OCI-LY3 (cell line): ENCODE measurements at regions not wholly inside any gene's neighbourhood (a gene's known extent, or its start where the extent isn't known, plus 50 kb on each side); places are given as distances from the start of the nearest gene placed in this dataset.

Source experiments
- H2AFZ ChIP-seq: fragments of 200-600, 300-600 bp; shearing (Covaris generic); 2 replicates; pipeline ENCODE4 v1.6.0; 2014; ENCODE audit warnings: antibody characterized with exemption, low read depth, low read length
- H3K27ac ChIP-seq: fragments of 200-600, 300-600 bp; sonication (generic); 2 replicates; pipeline ENCODE4 v1.5.1; 2014; ENCODE audit warnings: mild to moderate bottlenecking, low read length, moderate library complexity, mixed read lengths
- H3K27me3 ChIP-seq: fragments of 200-600, 300-600 bp; sonication (generic); 2 replicates; pipeline ENCODE4 v1.6.1; 2014; ENCODE audit warnings: low read depth, low read length, mixed read lengths
- H3K36me3 ChIP-seq: fragments of 200-600, 300-600 bp; sonication (generic); replicated peaks from 2 replicates; pipeline ENCODE3; 2014; ENCODE audit warnings: low read depth, low read length, mixed read lengths
- H3K4me1 ChIP-seq: fragments of 300-600, 200-600 bp; sonication (generic); 2 replicates; pipeline ENCODE4 v1.6.1; 2014; ENCODE audit warnings: low read length, mixed read lengths
- H3K4me2 ChIP-seq: fragments of 200-600, 300-600 bp; sonication (generic); 2 replicates; pipeline ENCODE4 v1.6.1; 2014; ENCODE audit warnings: low read length, mixed read lengths
- H3K4me3 ChIP-seq: fragments of 300-600, 200-600 bp; sonication (generic); 2 replicates; pipeline ENCODE4 v1.5.1; 2014; ENCODE audit warnings: antibody characterized with exemption, mild to moderate bottlenecking, low read length, moderate library complexity
- H3K79me2 ChIP-seq: fragments of 300-600, 200-600 bp; shearing (Covaris generic); 2 replicates; pipeline ENCODE4 v1.6.1; 2014; ENCODE audit warnings: mild to moderate bottlenecking, low read length, mixed read lengths
- H3K9ac ChIP-seq: fragments of 300-600, 200-600 bp; shearing (Covaris generic); 2 replicates; pipeline ENCODE4 v1.6.0; 2014; ENCODE audit warnings: mild to moderate bottlenecking, low read length, moderate library complexity
- H3K9me3 ChIP-seq: fragments of 200-600, 300-600 bp; shearing (Covaris generic); 2 replicates; pipeline ENCODE4 v1.6.1; 2014; ENCODE audit warnings: low read length, mixed read lengths; ENCODE audit not compliant: insufficient read depth
- H4K20me1 ChIP-seq: fragments of 200-600, 300-600 bp; sonication (generic); 2 replicates; pipeline ENCODE4 v1.6.1; 2016; ENCODE audit warnings: low read length, mixed read lengths; ENCODE audit not compliant: insufficient read depth
- EZH2phosphoT487 ChIP-seq: fragments of 200-600 bp; shearing (Covaris generic); IDR thresholded peaks from 2 replicates; pipeline ENCODE4 v1.6.1; 2018; ENCODE audit warnings: antibody characterized with exemption, mixed run types, low read depth
- TF ChIP-seq, protein P1 (sequence below): fragments of 200-600, 300-600 bp; sonication (generic); IDR thresholded peaks from 2 replicates; pipeline ENCODE4 v1.5.1; 2014; ENCODE audit warnings: antibody characterized with exemption, low read length, low read depth

DNA sequence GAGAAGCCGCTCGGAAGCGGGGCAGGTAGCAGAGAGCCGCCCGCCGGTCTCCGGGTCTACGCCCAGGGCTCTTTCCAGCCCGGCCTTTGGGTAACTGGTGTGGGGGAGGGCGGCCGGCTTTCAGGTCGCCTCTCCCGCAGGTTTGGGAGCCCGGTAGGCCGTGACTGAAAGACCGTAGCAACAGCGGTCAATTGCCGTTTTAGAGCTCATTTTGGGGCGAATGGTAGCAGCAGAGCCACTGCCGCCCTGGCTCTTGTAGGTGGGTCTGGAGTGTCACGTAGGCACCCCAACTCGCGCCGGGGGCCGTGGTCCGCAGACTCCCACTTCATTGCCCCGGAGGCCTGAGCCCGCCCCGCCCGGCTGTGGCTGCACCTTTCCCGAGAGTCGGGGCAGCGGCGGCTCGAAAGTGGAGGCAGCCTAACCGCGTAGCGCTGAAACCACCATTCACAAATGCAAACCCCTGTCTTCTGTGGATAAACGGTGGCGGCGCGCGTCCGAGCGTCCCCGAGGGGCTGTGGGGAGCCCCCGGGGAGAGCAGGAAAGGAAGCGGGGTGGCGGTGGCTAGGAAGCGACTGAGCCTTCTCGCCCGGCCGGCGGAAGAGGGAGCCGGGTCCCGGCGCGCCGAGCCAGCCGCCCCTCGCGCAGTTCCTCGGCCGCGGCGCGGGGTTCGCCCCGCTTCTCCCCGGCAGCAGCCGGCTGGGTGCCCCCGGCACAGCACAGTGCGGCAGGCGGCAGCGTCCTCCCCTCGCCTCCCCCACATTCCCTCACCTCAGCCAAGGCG, 2185.1 kb upstream of the TENM3 start:
- no peak for TF ChIP-seq EZH2phosphoT487
- TF ChIP-seq, protein P1, sequence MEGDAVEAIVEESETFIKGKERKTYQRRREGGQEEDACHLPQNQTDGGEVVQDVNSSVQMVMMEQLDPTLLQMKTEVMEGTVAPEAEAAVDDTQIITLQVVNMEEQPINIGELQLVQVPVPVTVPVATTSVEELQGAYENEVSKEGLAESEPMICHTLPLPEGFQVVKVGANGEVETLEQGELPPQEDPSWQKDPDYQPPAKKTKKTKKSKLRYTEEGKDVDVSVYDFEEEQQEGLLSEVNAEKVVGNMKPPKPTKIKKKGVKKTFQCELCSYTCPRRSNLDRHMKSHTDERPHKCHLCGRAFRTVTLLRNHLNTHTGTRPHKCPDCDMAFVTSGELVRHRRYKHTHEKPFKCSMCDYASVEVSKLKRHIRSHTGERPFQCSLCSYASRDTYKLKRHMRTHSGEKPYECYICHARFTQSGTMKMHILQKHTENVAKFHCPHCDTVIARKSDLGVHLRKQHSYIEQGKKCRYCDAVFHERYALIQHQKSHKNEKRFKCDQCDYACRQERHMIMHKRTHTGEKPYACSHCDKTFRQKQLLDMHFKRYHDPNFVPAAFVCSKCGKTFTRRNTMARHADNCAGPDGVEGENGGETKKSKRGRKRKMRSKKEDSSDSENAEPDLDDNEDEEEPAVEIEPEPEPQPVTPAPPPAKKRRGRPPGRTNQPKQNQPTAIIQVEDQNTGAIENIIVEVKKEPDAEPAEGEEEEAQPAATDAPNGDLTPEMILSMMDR = no peak
- H4K20me1 ChIP-seq = no peaks in the 10 kb centered on the region
- no peak overlapping the region for H3K4me2 ChIP-seq
- H3K36me3 ChIP-seq = no peaks in the 10 kb centered on the region
- H3K9me3 ChIP-seq = no peaks in the 10 kb centered on the region; the same call in 1 of the 2 replicates
- H3K27ac ChIP-seq = no peak overlapping the region
- H3K79me2 ChIP-seq = no peaks in the 10 kb centered on the region
- H3K4me3 ChIP-seq = no peak overlapping the region
- no peaks in the 10 kb centered on the region for H3K4me1 ChIP-seq
- no peak overlapping the region for H3K9ac ChIP-seq
- no peaks in the 10 kb centered on the region for H3K27me3 ChIP-seq
- no peak overlapping the region for H2AFZ ChIP-seq

DNA sequence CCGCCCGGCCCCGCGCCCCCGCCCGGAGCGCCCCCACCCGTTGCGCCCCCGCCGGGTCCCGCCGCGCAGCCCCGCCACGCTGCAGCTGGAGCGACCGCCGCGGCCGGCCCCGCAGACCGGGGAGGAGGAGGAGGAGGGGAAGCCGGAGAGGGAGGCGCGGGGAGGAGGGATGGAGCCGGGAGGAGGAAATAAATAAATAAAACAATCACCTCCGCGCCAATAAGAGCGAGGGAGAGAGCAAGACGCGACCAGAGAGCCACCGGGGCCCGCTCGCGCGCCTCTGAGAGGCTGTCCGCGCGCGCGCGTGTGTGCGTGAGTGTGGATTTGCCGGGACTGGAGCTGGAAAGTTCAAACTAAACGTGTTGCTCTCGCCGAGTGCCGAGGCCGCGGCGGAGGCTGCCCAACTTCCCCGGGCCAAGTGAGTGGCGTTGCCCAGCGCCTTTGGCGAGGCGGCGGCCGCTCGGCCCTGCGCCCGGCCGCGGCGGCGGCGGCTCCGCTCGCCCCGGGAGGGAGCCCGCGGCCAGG, 2184.4 kb upstream of the TENM3 start:
- H3K4me2 ChIP-seq = no peak overlapping the region
- no peaks in the 10 kb centered on the region for H4K20me1 ChIP-seq
- H3K4me1 ChIP-seq = no peaks in the 10 kb centered on the region
- H3K9ac ChIP-seq = no peak overlapping the region
- H3K9me3 ChIP-seq = no peaks in the 10 kb centered on the region; the same call in 1 of the 2 replicates
- no peak overlapping the region for H2AFZ ChIP-seq
- TF ChIP-seq, protein P1 = no peak
- no peak for TF ChIP-seq EZH2phosphoT487
- no peaks in the 10 kb centered on the region for H3K36me3 ChIP-seq
- no peaks in the 10 kb centered on the region for H3K27me3 ChIP-seq
- H3K4me3 ChIP-seq = no peak overlapping the region
- H3K27ac ChIP-seq = no peak overlapping the region
- H3K79me2 ChIP-seq = no peaks in the 10 kb centered on the region

DNA sequence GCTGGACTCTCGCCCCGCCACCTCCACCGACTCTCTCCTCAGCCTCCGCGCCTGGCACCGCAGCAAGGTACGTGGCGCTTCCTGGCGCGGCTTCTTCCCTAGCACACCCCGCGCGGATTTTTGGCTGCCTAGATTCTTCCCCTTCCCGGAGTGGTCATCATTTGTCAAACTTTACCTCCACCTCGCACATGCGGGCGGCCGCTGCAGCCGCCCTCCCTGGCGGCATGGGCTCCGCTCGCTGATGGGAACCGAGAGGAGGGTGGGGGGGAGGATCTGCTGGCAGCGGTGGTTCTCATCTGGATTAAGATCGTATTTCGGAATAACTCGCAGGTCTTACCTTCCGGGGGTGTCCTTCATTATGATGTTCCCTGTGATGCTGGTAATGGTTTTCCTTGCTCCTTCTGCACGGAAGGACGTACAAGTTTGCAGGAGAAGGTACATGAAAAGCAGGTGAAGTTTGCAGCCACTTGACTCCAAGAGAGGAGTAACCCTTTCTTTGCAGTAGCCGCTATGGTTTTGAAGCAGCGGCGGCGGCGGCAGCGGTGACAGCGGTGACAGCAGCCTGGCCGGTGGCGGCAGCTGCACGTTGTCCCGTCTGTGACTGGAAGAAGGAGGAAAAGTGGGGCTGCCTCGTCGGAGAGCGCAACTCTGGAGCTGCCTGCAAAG, 2183.9 kb upstream of the TENM3 start:
- Histone ChIP-seq H3K36me3 (no peaks in the 10 kb centered on the region), H3K27me3 (no peaks in the 10 kb centered on the region), H3K79me2 (no peaks in the 10 kb centered on the region), H3K9ac (no peak overlapping the region), H3K4me1 (no peaks in the 10 kb centered on the region), H3K9me3 (no peaks in the 10 kb centered on the region; the same call in 1 of the 2 replicates), H3K4me3 (no peak overlapping the region), H4K20me1 (no peaks in the 10 kb centered on the region), H2AFZ (no peak overlapping the region), H3K27ac (no peak overlapping the region), H3K4me2 (no peak overlapping the region)
- TF ChIP-seq, protein P1 = no peak
- no peak for TF ChIP-seq EZH2phosphoT487
